Subcutaneous abdominal adipose tissue (tissue), 5 donors: ENCODE measurements at regions not wholly inside any gene's neighbourhood (a gene's known extent, or its start where the extent isn't known, plus 50 kb on each side); places are given as distances from the start of the nearest gene placed in this dataset.
"Not testable (repeated sequence)": the region's sequence is repeated elsewhere in the genome, so short reads cannot be mapped to it uniquely, and the experiment has no call there.

ENCODE experiments used
- H3K27ac ChIP-seq: one replicate; pipeline ENCODE4 v1.7.0; 2013; ENCODE audit warnings: low read depth, mild to moderate bottlenecking, inconsistent platforms, low read length, moderate library complexity
- H3K27me3 ChIP-seq, 5 donors: one replicate each; pipeline ENCODE4 v1.7.0; 2013; ENCODE audit warnings: low read length in 5 of 5, inconsistent platforms in 1 of 5; ENCODE audit not compliant: control insufficient read depth in 5 of 5, insufficient read depth in 4 of 5
- H3K36me3 ChIP-seq, 5 donors: one replicate each; pipeline ENCODE4 v1.7.0; 2013; ENCODE audit warnings: low read length in 5 of 5; ENCODE audit not compliant: control insufficient read depth in 5 of 5, insufficient read depth in 5 of 5
- H3K4me1 ChIP-seq, 5 donors: one replicate each; pipeline ENCODE4 v1.7.0; 2013; ENCODE audit warnings: low read length in 5 of 5, mild to moderate bottlenecking in 3 of 5, moderate library complexity in 1 of 5; ENCODE audit not compliant: control insufficient read depth in 5 of 5, insufficient read depth in 5 of 5
- H3K4me3 ChIP-seq, 5 donors: one replicate each; pipeline ENCODE4 v1.7.0; 2013; ENCODE audit warnings: low read length in 5 of 5, low read depth in 1 of 5
- H3K9ac ChIP-seq, 5 donors: one replicate each; pipeline ENCODE4 v1.7.0; 2013; ENCODE audit warnings: low read length in 5 of 5, mild to moderate bottlenecking in 4 of 5, moderate library complexity in 3 of 5
- H3K9me3 ChIP-seq, 5 donors: one replicate each; pipeline ENCODE4 v1.7.0; 2013; ENCODE audit warnings: low read length in 5 of 5; ENCODE audit not compliant: control insufficient read depth in 5 of 5
- donor health status: healthy.
- donor health status: healthy.
- donor health status: healthy.
- donor health status: healthy.
- donor health status: healthy.

GRCh38 chrX:118286066-118286762 is 59.7 kb upstream of the WDR44 start:
- no peak overlapping the region for H3K4me3 ChIP-seq
- no peaks in the 10 kb centered on the region for H3K4me1 ChIP-seq
- H3K36me3 ChIP-seq = no peaks in the 10 kb centered on the region
- no peaks in the 10 kb centered on the region for H3K9me3 ChIP-seq
- H3K27me3 ChIP-seq = peaks cover 0 to 2% (median 0%) of the 10 kb centered on the region in 5 donors
- no peak overlapping the region for H3K9ac ChIP-seq
- H3K27ac ChIP-seq = no peak overlapping the region

GRCh38 chrX:118295818-118296217 is 50.1 kb upstream of the WDR44 start:
- not testable (repeated sequence) for H3K4me3 ChIP-seq, H3K4me1 ChIP-seq, H3K36me3 ChIP-seq, H3K27ac ChIP-seq, H3K9ac ChIP-seq, H3K27me3 ChIP-seq
- H3K9me3 ChIP-seq = peaks cover 0 to 16% (median 0%) of the 10 kb centered on the region in 5 donors
